ENCODE measurements at regions not wholly inside any gene's neighbourhood (a gene's known extent, or its start where the extent isn't known, plus 50 kb on each side); places are given as distances from the start of the nearest gene placed in this dataset.

DNA sequence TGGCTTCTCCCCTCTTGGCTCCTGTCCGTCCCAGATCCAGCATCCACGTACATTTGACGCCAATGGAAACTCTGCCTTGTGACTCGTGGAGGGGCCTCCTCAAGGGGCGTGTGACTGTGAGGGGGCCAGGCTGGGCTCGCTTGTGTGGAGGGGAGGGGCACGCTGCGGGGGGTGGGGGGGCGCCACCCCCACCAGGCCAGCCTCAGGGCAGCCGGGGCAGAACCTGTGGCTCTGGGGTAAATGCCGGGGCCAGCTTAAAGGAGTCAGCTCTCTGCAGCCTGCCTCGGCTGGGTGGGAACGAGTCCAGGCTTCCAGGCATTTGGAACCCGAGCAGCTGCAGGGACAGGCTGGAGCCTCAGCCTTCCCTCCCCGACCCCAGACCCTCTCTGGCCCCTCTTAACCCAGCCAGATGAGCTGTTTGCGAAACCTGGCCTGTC lies 94.1 kb downstream of the SIK1 start:
- no peak for DNase-seq (ENCODE audit: low read depth)
- TF ChIP-seq, protein P1, sequence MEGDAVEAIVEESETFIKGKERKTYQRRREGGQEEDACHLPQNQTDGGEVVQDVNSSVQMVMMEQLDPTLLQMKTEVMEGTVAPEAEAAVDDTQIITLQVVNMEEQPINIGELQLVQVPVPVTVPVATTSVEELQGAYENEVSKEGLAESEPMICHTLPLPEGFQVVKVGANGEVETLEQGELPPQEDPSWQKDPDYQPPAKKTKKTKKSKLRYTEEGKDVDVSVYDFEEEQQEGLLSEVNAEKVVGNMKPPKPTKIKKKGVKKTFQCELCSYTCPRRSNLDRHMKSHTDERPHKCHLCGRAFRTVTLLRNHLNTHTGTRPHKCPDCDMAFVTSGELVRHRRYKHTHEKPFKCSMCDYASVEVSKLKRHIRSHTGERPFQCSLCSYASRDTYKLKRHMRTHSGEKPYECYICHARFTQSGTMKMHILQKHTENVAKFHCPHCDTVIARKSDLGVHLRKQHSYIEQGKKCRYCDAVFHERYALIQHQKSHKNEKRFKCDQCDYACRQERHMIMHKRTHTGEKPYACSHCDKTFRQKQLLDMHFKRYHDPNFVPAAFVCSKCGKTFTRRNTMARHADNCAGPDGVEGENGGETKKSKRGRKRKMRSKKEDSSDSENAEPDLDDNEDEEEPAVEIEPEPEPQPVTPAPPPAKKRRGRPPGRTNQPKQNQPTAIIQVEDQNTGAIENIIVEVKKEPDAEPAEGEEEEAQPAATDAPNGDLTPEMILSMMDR (IDR thresholded peaks at IDR 0.05; ENCODE audit: insufficient read depth, low read length): no peak
- no peak overlapping the region for H3K4me3 ChIP-seq (ENCODE audit: low read depth, low read length)

GRCh38 chr21:43331962-43332828 lies 94.7 kb downstream of the SIK1 start:
- peak; percentile 71 for DNase-seq (ENCODE audit: low read depth)
- TF ChIP-seq, protein P1 (IDR thresholded peaks at IDR 0.05; ENCODE audit: insufficient read depth, low read length): no peak
- no peak overlapping the region for H3K4me3 ChIP-seq (ENCODE audit: low read depth, low read length)

GRCh38 chr21:43331111-43331961 lies 95.6 kb downstream of the SIK1 start:
- TF ChIP-seq, protein P1 (IDR thresholded peaks at IDR 0.05; ENCODE audit: insufficient read depth, low read length): no peak
- no peak overlapping the region for H3K4me3 ChIP-seq (ENCODE audit: low read depth, low read length)
- no peak for DNase-seq (ENCODE audit: low read depth)

DNA sequence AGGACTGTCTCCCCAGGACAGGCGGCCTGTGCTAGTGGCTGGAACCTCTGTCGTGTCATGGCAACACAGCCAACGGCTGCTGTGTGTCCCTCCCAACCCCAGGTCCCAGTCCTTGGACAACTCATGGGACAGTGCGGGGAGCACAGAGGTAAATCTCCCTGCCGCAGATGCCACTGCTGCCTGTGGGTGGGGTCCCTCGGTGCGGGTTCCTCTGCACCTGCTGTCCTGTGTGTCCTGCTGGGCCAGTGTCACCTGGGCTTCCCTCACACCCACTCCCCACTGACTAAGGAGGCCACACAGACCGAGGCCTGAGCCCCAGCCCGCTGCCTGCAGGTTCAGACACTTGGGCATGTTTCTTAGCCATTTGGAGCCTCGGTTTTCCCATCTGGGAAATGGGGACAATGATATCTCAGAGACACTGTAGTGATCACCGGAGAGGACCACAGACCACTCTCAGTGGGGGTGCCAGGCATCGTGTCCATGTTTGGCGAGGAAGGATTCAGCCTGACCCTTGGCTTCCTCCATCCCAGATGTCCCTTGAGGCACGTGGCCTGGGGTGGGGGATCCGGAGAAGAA lies 96.5 kb downstream of the SIK1 start:
- TF ChIP-seq, protein P1 (IDR thresholded peaks at IDR 0.05; ENCODE audit: insufficient read depth, low read length): no peak
- DNase-seq (ENCODE audit: low read depth): no peak
- no peak overlapping the region for H3K4me3 ChIP-seq (ENCODE audit: low read depth, low read length)

DNA sequence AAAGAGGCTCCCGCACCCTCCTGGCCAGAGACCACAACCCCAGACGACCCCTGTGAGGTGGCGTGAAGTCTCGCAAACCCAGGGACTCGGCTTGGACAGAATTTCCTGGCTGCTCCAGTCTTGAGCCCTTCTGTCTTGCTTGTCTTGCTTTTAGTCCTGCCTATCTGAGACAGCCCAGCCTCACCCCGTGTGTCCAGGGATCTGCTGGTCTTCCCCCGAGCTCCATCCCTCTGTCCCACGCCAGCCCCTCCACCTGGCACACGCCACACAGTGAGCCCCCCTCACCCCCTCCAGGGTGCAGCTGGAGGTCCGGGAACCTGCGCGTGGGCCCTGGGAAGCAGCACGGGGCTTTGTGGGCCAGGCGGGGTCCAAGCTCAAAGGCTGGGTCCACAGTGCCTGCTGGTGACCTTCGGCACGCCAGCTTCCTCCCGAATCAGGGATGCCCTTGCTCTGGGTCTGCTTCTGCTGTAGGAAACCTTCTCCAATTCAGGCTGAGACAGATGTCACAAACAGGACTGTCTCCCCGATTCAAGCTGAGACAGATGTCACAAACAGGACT lies 97.1 kb downstream of the SIK1 start:
- TF ChIP-seq, protein P1 (IDR thresholded peaks at IDR 0.05; ENCODE audit: insufficient read depth, low read length): no peak
- no peak for DNase-seq (ENCODE audit: low read depth)
- H3K4me3 ChIP-seq (ENCODE audit: low read depth, low read length): no peak overlapping the region

- TF ChIP-seq, protein P1 (IDR thresholded peaks at IDR 0.05; ENCODE audit: insufficient read depth, low read length): no peak
- no peak for DNase-seq (ENCODE audit: low read depth)
- no peak overlapping the region for H3K4me3 ChIP-seq (ENCODE audit: low read depth, low read length)
Measured at GRCh38 chr21:43328958-43329691, 97.8 kb downstream of the SIK1 start.

All from fibroblast of the aortic adventitia (primary cell).